ENCODE measurements at regions not wholly inside any gene's neighbourhood (a gene's known extent, or its start where the extent isn't known, plus 50 kb on each side); places are given as distances from the start of the nearest gene placed in this dataset.
"Not testable (repeated sequence)": the region's sequence is repeated elsewhere in the genome, so short reads cannot be mapped to it uniquely, and the experiment has no call there.

- DNase-seq (ENCODE audit: low spot score): no peak
Observed at GRCh38 chr3:171981271-171981605, 58.1 kb upstream of the FNDC3B start.

DNA sequence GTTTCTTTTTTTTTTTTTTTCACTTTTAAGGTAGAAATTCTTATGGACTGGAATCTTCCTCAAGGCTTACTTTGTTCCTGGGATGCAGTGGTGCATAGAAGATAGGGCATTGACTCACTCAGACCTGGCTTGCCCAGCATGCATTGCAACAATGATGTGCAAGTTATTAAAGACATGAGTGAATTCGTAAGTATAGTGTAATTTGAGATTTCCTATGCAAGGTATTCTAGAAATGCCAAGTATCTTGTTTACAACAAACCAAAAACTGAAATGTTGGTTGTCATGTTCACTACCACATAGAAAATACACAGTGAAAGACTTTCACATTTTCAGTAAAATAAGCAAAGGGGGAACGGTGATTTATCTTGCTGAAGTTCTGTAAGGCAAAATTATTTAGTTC is 56.5 kb upstream of the FNDC3B start:
- no peak for DNase-seq (ENCODE audit: low spot score)

DNA sequence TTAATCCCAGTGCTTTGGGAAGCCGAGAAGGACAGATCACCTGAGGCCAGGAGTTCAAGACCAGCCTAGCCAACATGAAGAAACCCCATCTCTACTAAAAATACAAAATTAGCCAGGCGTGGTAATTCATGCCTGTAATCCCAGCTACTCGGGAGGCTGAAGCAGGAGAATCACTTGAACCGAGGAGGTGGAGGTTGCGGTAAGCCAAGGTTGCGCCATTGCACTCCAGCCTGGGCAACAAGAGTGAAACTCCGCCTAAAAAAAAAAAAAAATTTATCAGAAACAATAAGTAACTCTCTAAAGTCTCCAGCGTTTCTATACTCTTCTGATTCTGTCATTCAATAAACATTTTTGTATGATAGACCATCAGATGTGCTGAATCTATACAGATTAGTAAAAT is 55.7 kb upstream of the FNDC3B start:
- not testable (repeated sequence) for DNase-seq (ENCODE audit: low spot score)

- no peak for DNase-seq (ENCODE audit: low spot score)
Observed at GRCh38 chr3:171984883-171985282, 54.5 kb upstream of the FNDC3B start.

DNA sequence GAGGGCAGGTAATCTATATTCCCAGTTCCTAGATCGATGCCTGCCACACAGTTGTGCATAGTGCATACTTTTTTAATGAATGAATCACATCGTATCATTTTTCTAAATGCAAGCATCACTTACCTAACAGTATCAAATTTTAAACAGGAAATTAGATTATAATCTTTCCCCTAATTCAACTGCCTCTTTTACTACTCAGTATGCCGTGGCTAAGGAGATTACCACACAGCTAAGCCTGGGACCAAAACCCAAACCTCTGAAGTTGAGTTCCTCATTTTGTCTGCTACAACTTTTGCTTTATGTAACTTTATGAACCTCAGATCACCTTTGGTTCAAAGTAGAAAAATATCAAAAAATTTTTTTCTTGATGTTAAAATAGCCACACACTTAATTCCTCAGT is 53.2 kb upstream of the FNDC3B start:
- no peak for DNase-seq (ENCODE audit: low spot score)

- DNase-seq (ENCODE audit: low spot score): no peak
Observed at GRCh38 chr3:171986757-171987518, 52.4 kb upstream of the FNDC3B start.
